ENCODE measurements at regions not wholly inside any gene's neighbourhood (a gene's known extent, or its start where the extent isn't known, plus 50 kb on each side); places are given as distances from the start of the nearest gene placed in this dataset.
A peak's percentile ranks its signal among the peaks of the same experiment; 100 is the strongest.

DNA sequence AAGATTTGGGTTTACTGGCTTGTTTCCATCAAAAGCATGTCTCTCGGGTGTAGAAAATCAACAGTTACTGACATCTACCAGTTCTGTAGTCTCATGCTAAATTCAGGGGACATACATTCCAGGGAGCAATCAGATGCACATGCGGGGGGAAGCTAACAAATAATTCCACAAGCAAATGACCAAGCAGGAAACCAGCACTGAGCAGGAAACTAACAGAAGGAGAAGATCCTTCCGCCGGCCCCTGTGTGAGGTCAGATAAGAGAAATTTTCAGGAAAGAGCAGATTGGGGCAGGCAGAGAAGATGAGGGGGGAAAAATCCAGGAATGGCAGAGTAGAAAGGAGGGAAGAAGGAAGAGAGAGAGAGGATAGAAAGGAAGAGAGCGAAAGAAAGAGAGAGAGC, 127.6 kb upstream of the TMCC3 start:
- no peak for DNase-seq

DNA sequence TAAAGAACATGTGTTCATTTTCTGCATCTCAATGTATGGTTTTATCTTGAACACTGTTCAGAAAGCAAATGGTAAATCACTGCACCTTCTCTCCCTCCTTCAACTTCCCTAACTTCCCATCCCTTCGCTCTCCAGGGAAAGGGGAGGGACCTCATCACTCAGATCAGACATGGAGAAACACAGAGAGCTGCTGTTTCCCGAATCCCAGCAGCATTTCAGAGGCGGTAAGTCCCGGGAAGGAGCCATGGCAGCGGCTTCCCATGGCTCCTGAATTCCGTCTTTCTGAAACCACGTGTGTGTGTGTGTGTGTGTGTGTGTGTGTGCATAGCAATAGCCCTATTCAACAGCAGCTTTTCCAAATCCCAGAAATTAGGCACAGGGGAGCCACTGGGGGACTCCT, 125.4 kb upstream of the TMCC3 start:
- DNase-seq: no peak

DNA sequence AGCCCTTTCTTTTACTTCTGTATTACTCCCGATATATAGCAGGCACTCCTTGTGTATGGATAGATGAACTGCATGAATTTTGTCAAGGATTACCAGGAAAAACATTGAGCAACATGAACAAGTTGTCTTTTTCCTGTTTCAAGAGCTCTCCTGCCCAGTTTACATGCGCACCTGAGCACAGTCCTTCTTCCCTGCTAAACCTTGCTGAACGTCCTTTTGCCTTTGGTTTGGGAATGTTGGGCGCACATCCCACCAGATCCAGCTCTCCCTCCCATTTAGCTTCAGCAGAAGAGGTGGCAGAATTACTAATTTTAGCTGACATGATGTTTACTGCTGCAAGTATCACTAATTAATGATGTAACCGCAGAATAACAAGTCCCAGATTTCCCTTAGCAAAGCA, 121.4 kb upstream of the TMCC3 start:
- no peak for DNase-seq

DNA sequence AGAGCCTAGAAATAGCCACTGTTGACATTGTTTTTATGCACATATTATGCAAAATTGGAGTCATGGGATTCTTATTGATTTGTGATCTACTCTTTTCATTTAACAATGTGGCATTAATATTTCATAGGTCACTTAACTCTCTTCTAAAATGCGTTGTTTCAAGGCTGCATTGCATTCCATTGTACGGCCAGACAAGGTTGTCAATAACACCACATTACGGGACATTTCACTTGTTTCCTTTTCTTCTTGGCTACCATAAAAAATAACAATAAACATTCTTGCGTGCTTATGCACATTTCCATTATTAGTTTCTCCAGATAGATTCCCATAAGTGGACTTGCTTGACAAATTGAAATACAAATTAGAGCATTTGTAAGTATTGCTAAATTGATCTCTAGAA, 120.8 kb upstream of the TMCC3 start:
- DNase-seq: no peak

DNA sequence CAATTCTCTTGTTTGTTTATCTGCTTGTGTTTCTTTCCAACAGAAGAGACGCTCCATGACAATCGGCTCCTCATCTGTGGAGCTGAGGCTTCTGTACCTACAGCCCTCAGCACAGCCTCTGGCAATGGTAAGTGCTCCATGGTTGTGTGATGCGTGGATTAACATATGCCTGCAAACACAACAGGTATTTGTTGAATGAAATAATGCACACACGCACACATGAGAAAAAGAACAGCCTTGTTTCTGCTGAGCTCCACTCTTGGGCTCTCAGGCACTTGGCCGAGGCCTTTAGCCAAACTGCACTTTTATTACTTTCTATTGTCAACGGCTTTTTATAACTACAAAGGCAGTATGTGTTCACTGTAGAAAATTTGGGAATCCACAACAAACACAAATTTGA, 120.4 kb upstream of the TMCC3 start:
- no peak for DNase-seq

DNA sequence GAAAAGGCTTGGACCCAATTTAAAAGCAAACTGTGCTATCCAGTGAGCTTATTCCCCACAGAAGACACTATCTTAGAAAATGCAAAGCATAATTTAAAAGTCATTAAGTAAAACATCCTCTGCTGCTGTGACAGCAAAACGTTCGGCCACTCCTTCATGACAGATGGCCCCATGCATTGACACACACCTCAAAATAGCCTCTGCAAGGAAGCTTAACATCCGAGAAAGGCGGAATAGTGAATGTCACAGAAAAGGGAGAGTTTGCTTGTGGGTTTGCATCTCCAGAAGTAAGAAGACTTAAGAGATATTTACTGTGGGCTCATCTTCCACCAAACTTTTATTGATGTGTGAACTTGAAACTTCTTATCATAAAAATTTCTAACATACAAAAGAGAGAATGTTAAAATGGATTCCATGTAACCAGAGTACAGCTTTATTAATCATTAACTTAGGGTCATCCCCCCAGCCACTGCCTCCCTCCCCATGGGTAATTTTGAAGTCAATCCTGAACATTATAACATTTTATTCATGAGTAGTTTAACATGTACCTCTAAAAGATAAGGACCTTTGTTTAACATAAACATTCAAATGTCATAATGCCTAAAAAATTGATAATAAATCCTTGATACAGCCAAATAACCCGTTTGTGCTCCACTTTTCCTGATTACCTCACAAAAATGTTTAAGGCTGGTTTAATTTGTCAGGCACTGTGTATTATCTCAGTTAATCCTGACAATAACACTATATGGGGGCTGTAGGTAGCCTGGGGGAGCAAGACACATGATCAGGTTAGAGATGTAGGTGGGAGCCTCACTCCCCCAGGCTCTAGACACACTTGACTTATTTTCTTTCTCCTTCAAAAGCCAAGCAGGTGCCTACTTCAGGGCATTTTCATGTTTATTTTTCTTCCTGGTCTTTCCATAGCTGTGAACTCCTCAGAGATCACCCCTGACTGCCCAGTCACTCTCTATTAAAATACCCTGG, 119.7 kb upstream of the TMCC3 start:
- no peak for DNase-seq

DNA sequence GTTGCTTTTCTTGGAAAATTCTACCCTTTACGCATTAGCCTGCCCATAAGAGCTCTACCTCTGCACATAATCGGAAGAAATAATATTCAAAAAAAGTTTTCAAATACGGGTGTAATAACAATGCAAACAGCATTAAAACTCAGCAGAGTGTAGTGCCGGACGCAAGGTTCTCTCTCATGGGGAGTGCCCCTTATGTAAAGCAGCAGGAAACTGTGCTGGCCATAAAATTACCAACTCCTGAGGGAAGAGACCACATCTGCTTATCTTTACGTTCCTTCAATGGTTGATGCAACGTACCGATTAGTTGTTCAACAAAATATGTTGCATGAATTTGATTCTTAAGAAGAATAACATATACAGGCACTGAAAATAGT, 118.7 kb upstream of the TMCC3 start:
- DNase-seq: no peak

DNA sequence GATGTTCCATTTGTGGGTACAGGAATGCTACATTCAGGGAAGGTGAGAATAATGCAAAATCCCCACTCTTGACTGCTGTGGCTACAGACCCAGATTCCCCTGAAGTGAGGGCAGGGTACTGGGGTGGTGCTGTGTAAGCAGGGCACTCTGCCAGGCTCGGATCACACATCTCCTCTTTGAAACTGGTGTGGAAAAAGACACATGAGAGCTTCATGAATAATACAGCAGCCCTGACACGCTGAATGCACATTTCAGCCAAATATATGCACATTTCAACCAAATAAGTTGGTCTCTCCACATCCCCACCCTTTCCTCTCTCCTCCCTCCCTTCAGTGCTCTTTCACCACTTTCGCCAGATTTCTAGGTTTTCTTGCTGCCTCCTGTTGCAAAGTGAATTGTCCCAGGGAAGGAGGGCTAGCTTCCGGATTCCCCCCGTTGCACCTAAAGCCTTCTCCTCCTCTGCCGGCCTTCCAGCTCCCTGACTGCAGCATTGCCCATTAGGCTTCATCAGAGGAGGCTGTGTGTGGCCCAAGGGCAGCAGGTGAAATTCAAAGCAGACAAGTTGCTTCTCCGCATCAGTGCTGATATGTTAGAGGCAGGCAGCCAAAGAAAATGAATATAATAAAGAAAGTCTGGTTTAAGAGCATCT, 118.2 kb upstream of the TMCC3 start:
- DNase-seq: peak; percentile 68

DNA sequence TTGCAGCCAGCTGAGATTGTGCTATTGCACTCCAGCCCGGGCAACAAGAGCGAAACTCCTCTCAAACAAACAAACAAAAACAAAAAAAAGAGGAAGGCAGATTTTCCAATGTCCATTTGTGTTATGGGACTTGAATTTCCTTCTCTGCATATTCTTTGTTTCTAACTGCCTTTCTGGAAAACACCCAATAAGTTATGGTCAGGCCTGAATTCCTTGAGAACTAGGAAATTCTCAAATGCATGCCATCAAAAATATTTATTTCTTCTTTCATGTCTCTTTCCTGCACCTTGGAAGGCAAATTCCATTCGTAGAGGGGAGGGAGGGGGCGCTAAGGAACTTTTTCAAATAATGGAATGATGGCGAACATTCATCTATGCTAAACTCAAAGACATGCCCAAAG, 117.6 kb upstream of the TMCC3 start:
- peak; percentile 29 for DNase-seq

DNA sequence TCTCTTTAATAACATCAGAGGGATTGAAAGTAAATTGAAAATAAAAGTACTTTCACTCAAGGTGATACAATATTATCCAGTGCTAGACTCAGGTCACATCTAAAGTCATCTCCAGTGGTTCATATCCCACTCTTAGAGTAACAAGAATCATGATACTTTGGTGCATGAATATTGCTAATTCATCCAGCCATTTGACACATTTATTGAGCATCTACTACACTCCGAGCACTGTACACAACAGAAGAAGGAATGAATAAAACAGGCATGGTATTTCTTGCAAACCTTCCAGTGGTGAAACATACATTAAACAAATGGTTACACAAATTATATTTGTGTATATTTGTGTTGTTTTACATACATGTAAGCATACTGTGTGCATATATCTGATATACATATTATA, 116.0 kb upstream of the TMCC3 start:
- no peak for DNase-seq

DNA sequence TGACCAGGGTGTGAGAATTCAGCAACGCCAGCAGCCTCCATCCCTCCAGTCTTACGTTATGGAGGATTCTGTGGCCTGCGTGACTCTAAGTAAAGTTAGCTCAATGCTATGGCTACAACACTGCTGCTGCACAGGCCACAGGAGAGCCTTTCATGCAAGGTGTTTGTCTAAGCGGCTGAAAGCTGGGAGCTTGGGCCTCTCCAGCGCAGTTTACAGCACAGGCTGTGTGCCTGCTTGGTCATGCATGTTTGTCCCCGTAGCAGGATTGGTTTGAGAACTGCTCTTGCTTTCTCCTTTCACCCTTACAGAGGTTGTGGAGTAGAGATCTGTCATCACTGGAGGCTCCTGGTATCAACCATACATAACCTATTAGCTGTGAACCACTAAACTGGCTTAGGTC, 113.1 kb upstream of the TMCC3 start:
- no peak for DNase-seq

DNA sequence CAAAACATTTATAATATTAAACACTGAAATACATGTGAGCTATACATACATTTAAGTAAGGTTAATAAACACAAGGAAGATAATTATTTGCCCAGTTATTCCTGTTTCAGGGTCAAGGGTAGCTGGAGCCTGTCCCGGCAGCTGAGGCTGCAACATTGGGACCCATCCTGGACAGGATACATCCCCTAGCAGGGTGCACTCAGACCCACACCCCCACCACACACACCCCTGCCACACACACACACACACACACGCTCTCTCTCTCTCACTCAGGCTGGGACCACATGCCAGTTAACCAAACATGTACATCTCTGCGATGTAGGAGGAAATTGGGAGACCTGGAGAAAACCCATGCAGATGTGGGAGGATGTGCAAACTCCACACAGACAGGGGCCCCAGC, 112.6 kb upstream of the TMCC3 start:
- DNase-seq: no peak

DNA sequence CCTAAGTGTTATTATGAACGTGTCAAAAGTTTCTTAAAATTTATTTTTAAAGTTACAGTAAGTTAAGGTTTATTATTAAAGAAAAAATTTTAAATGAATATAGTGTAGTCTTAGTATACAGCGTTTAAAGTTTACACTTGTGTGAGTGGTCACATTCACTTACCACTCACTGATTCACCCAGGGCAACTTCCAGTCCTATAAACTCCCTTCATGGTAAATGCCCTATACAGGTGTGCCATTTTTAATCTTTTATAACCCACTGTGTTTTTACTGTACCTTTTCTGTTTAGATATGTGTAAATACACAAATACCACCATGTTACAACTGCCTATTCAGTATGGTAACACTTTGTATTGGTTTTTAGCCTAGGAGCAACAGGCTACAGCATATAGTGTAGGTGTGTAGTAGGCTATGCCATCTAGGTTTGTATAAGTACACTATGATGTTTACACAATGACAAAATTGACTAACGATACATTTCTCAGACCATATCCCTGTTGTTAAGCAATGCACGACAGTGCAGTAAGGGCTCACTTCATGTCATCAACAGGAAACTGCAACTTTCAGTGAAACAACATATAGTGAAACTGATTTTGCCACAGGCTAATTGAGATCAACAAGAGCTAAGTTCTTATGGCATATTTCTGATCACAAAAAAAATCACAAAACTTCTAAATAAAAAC, 112.0 kb upstream of the TMCC3 start:
- DNase-seq: no peak

DNA sequence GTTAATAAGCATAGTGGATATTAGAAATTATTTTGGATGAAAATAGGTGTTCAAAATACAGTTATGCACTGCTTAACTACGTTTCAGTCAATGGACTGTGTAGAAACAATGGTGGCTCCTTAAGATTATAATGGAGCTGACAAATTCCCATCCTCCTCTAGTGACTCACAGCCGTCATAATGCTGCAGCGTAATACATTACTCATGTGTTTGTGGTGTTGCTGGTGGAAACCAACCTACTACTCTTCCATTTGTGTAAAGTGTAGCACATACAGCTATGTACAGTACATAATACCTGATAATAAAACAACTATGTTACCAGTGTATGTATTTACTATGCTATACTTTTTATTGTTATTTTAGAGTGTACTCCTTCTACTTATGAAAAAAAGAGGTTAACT, 111.2 kb upstream of the TMCC3 start:
- no peak for DNase-seq

DNA sequence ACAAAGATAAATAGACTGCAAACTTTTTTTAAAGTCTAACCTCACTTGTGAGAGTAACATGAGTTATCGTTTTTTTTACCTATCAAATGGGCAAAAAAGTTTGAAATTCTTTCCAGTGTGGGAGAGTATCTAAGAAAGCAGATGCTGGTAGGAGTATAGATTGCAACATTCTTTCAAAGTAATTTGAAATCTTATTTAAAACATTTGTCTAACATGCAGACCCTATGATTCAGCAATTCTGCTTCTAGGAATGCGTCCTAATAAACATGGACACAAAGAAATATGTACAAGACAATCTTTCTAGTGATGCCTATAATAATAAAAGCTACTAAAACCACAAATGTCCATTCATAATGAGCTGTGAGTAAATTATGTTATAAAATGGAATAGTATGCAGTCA, 110.4 kb upstream of the TMCC3 start:
- no peak for DNase-seq

DNA sequence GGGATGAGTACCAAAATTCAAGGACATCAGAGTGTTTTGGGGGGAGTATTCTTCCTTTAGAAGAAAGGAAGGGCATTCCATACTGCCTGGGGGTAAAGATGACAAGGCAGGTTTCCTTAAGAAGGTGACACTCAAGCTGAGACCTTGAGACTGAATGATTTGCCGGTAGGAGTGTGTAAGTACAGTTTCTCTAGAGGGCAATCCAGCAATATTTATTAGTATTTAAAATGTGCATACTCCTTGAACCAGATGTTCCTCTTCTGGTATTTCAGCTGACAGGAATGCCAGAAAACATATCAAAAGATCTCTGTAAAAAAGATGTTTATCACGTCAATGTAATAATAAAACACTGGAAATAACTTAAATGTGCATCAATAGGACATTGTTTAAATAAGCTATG, 106.4 kb upstream of the TMCC3 start:
- DNase-seq: no peak

DNA sequence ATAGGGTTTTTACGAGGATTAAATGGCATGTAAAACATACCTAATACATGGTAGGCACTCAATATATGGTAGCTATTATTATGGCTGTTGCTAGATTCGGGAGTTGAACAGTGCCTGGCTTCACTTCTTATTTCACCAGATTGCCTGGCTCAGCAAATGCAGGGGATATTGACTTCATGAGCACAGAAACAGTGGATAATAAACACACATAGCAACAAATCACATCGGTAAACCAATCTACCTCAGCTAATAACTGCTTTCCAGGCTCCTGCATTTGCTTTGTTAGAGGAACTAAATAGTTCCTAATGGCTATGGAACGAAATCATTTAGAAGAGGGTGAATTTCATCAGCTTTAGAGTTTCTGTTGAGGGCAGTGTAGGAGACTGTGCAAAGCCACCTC, 105.2 kb upstream of the TMCC3 start:
- no peak for DNase-seq

DNA sequence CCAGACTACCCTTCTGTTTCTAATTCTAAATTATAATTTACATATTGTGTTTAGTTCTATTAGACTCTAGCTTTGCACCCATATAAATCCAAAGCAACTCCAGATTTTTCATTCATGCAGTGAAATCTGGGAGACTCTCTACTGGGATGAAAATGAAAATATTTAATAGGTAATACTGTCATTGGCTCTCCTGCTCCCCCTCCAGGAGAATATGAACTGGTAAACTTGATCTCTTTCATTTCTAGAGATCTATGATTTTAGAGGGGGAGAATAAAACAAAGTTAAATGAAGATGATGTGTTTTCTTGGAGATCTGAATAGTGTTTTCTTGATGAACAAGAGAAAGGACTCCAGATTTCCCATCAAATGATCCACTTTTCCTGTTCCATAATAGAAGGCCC, 104.3 kb upstream of the TMCC3 start:
- DNase-seq: no peak

DNA sequence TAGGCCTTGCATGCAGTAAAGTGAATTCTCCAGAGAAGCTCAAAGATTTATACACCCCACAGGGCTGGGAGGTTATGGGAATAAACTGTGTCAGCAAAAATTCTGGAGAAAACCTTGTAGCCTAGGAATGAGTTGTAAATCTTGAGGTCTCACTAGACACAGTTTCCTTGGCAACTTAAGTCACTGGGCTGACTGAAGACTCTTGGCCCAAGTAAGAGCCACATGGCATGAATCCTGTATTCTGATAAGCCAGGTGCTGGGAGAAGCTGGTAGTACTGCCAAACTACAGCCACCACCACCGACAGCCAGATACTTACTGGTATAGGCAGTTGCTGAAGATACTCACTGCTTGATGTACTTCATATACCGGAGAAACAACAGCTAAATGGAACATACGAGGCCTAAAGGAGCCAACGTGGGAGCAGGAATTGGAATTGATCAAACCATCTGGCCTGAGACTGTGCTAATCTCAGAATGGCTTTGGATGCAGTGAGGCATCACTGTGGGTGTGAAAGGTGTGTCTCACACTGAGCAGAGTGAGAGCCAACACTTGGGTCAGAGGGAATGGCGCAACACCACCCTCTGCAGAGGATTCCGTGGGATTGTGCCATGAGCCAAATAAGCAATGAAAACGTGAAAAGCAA, 102.8 kb upstream of the TMCC3 start:
- no peak for DNase-seq

DNA sequence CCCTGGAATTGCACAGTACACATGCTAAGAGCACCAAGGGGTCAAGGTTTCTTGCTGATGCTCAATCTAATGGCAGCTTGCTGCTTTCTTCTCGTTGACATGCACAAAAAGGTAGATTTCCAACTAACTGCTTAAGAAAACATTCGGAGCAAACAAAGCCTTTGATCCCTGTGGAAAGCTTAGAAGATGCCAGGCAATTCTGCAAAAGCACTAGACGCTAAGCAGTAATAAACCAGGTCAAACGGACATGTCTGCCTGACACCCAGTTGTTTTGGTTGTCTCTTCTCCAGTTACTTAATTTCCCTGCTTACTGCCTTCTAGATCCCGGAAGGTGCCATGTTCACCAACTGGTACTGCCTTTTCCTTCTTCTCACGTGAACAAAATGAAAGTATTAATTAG, 100.5 kb upstream of the TMCC3 start:
- DNase-seq: no peak

DNA sequence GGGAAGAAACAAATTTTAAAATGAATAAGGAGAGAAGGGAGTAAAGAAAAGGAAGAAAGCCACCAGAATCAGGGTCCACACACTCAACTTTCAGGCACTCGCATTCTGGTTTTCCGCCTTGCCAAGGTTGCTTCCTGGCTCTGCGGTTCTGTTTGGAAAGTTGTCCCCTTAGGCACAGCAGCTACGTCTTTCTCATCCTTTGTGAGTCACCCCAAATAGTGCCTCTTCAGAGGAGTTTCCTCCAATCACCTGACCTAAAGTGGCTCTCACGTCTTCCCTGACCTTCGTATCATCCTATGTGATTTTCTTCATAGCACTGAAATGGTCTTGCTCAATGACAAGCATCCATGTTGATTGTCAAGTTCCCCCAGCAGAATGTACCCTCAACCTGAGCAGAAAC, 99.5 kb upstream of the TMCC3 start:
- DNase-seq: no peak

DNA sequence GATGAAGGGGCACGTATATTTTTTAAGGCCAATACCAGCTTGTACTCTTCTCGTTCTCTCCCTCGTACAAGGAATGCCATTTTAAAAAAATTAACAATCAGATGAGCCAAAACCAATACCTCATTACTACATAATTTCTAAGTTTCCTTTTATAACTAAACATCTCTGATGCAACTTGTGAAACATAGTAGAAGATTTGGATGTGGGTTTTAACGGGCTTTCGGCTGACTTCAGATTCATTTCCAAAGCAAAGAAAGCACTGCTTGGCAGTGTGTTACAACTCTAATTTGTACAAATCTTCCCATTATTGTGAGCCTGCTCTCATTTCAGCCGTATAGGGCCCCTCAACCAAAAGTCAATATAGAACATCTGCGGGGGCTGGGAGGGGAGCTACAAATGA, 99.1 kb upstream of the TMCC3 start:
- DNase-seq: no peak

DNA sequence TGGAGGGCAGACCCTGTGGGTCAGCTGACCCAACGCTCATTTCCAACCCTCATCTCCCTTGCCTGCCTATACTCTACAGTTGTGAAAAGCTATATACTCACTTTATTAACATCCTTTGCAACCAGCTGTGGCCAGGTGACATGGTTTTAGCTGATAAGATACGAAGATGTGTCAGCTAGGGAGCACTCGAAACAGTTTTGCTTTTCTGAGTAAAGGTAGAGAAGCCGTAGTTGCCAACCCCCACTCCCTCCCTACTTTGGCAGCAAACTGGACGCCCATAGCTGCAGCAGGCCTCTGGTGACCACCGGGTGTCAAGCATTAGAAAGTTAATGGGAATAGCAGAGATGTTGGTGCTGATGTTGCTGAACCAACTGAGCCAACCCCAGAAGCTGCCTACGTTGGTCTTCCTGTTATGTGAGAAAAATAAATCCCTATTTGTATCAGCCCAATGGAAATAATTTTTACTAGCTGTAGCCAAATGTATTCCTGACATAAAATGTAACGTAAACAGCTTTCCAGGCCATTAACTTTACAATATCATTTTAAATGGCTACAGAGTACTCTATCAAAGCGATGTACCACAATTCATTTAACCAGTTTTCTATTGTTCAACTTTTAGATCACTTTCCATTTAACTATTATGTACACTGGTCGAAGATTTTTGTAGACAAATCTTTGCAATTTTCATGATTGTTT, 98.5 kb upstream of the TMCC3 start:
- DNase-seq: no peak

Data from eye (tissue), 1 donor.